Upper lobe of right lung (tissue), 1 donor: ENCODE measurements at regions not wholly inside any gene's neighbourhood (a gene's known extent, or its start where the extent isn't known, plus 50 kb on each side); places are given as distances from the start of the nearest gene placed in this dataset.

Source experiments
- ATAC-seq: fragments of 200-7000 bp; cut with Tn5 transposase; one replicate; pipeline ENCODE4 v1.9.1; 2020; ENCODE audit warnings: mild to moderate bottlenecking, moderate library complexity
- DNase-seq: peaks from one replicate; pipeline ENCODE4 v3.0.0-alpha.2; 2020
- H3K27ac ChIP-seq: fragments of 200-600 bp; one replicate; pipeline ENCODE4 v1.8.0; 2022
- H3K27me3 ChIP-seq: fragments of 200-600 bp; one replicate; pipeline ENCODE4 v1.8.0; 2022; ENCODE audit warnings: mild to moderate bottlenecking
- H3K36me3 ChIP-seq: fragments of 200-600 bp; one replicate; pipeline ENCODE4 v1.8.0; 2022
- H3K4me1 ChIP-seq: fragments of 200-600 bp; one replicate; pipeline ENCODE4 v1.8.0; 2022
- H3K4me3 ChIP-seq: fragments of 200-600 bp; one replicate; pipeline ENCODE4 v1.8.0; 2022; ENCODE audit warnings: mild to moderate bottlenecking
- H3K9me3 ChIP-seq: fragments of 200-600 bp; one replicate; pipeline ENCODE4 v1.8.0; 2022
- intact Hi-C: fragments of 100-400 bp; cut with DNase I; formaldehyde crosslinking; loops from one replicate; pipeline ENCODE4 v1.11.0; 2022
- TF ChIP-seq, protein P1 (sequence below): fragments of 200-600 bp; IDR thresholded peaks from one replicate; pipeline ENCODE4 v1.8.0; 2022; ENCODE audit warnings: antibody characterized with exemption
- donor health status: DM: no; HTN: yes; CAD: no; lungs with severe emphysema.

DNA sequence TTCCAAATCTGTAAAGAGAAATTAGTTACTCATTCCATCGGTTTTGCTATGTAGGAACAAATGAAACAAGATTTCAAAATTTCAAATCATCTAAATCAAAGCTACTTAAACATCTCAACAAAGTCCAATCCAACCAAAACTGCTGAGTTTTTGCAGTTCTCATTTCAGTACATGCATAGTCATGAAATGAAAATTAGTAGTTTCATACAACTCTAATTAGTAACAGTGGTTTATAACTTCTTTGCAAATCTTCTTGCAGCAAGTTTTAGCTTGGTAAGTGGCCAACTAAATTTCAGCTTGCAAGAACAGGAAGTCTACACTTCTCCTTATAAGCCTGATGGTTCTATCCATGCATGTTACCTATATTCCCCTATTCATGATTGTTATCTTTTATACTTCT is 75.6 kb downstream of the SPRY2 start:
- Histone ChIP-seq H3K4me1 (no peaks in the 10 kb centered on the region), H3K36me3 (no peaks in the 10 kb centered on the region), H3K27me3 (no peaks in the 10 kb centered on the region), H3K9me3 (no peaks in the 10 kb centered on the region), H3K27ac (no peak overlapping the region), H3K4me3 (no peak overlapping the region)
- DNase-seq (no peak), ATAC-seq (no peak)
- TF ChIP-seq, protein P1, sequence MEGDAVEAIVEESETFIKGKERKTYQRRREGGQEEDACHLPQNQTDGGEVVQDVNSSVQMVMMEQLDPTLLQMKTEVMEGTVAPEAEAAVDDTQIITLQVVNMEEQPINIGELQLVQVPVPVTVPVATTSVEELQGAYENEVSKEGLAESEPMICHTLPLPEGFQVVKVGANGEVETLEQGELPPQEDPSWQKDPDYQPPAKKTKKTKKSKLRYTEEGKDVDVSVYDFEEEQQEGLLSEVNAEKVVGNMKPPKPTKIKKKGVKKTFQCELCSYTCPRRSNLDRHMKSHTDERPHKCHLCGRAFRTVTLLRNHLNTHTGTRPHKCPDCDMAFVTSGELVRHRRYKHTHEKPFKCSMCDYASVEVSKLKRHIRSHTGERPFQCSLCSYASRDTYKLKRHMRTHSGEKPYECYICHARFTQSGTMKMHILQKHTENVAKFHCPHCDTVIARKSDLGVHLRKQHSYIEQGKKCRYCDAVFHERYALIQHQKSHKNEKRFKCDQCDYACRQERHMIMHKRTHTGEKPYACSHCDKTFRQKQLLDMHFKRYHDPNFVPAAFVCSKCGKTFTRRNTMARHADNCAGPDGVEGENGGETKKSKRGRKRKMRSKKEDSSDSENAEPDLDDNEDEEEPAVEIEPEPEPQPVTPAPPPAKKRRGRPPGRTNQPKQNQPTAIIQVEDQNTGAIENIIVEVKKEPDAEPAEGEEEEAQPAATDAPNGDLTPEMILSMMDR = no peak
- intact Hi-C loops = no loop called here

DNA sequence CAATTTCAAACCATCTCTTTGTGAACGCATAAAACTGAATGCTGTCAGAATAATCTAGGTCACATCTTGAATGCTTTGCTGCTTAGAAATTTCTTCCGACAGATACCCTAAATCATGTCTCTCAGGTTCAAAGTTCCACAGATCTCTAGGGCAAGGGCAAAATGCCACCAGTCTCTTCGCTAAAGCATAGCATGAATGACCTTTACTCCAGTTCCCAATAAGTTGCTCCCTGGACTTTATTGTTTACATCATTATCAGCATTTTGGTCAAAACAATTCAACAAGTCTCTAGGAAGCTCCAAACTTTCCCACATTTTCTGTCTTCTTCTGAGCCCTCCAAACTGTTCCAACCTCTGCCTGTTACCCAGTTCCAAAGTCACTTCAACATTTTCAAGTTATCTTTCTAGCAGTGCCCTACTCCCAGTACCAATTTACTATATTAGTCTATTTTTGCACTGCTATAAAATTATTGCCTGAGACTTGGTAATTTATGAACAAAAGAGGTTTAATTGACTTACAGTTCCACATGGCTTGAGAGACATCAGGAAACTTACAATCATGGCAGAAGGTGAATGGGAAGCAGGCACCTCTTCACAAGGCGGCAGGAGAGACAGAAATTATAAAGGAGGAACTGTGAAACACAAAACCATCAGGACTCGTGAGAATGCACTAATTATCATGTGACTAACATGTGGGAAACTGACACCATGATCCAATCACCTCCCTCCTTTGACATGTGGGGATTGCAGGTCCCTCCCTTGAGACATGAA is 77.0 kb downstream of the SPRY2 start:
- H3K9me3 ChIP-seq = no peaks in the 10 kb centered on the region
- TF ChIP-seq, protein P1 = no peak
- DNase-seq (no peak), ATAC-seq (no peak)
- no peaks in the 10 kb centered on the region for H3K36me3 ChIP-seq
- intact Hi-C loops = no loop called here
- H3K4me3 ChIP-seq = no peak overlapping the region
- no peaks in the 10 kb centered on the region for H3K27me3 ChIP-seq
- H3K27ac ChIP-seq = no peak overlapping the region
- H3K4me1 ChIP-seq = no peaks in the 10 kb centered on the region

DNA sequence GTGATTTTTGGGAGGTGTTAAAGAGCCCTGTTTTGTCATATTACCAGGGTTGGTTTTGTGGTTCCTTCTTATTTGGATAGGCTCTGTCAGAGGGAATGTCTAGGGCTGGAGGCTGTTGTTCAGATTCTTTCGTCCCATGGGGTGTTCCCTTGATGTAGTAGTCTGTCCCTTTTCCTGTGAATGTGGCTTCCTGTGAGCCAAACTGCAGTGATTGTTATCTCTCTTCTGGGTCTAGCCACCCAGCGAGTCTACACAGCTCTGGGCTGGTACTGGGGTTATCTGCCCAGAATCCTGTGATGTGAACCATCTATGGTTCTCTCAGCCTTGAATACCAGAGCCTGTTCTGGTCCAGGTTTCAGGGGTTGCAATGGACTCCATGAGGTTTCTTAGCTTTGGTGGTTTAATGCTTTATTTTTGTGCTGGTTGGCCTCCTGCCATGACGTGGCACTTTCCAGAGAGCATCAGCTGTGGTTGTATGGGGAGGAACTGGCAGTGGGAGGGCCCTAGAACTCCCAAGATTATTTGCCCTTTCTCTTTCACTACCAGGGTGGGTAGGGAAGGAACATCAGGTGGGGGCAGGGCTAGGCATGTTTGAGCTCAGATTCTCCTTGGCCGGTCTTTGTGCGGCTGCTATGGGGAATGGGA is 78.8 kb downstream of the SPRY2 start:
- H3K4me1 ChIP-seq = no peaks in the 10 kb centered on the region
- TF ChIP-seq, protein P1 = no peak

DNA sequence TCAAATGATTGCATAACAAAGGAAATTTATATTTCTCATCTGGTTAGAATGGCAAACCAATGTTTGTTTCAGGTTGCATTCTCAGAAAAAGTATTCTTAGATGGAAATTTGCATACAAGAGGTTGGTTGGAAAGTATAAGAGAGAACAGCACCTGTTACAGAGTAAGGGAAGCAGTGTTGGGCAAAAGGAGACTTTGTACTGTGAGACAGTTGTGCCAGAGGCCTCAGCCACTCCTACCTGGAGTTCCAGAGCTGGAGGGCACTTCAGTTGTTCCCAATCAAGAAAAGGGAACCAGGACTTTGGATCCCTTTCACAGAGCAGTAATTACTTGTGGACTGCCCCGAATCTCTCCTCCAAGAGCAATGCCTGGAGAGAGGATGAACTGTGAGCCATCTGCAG is 81.8 kb downstream of the SPRY2 start:
- ATAC-seq (no peak), DNase-seq (no peak)
- Histone ChIP-seq H3K27ac (no peak overlapping the region), H3K9me3 (no peaks in the 10 kb centered on the region), H3K36me3 (no peaks in the 10 kb centered on the region), H3K27me3 (no peaks in the 10 kb centered on the region), H3K4me3 (no peak overlapping the region), H3K4me1 (no peaks in the 10 kb centered on the region)
- TF ChIP-seq, protein P1 = no peak
- intact Hi-C loops = no loop called here

More for the DNA sequence above, 78.8 kb downstream of the SPRY2 start:
- Histone ChIP-seq H3K36me3 (no peaks in the 10 kb centered on the region), H3K4me3 (no peak overlapping the region), H3K27me3 (no peaks in the 10 kb centered on the region), H3K9me3 (no peaks in the 10 kb centered on the region), H3K27ac (no peak overlapping the region)
- intact Hi-C loops = no loop called here
- ATAC-seq (no peak), DNase-seq (no peak)

GRCh38 chr13:80256352-80256932 is 84.5 kb downstream of the SPRY2 start:
- TF ChIP-seq, protein P1 = no peak
- Histone ChIP-seq H3K27me3 (no peaks in the 10 kb centered on the region), H3K9me3 (no peaks in the 10 kb centered on the region), H3K36me3 (no peaks in the 10 kb centered on the region), H3K4me1 (no peaks in the 10 kb centered on the region), H3K4me3 (no peak overlapping the region), H3K27ac (no peak overlapping the region)
- intact Hi-C loops = no loop called here
- no peak for ATAC-seq
- no peak for DNase-seq
